Stomach (tissue), 4 donors: ENCODE measurements at regions not wholly inside any gene's neighbourhood (a gene's known extent, or its start where the extent isn't known, plus 50 kb on each side); places are given as distances from the start of the nearest gene placed in this dataset.

ENCODE experiments used
- CTCF ChIP-seq, 7 experiments: fragments of 450-650 bp in 4 of 7; fragments of 200-600 bp in 3 of 7; sonication (generic) in 3 of 7; IDR thresholded peaks; one replicate each; pipeline ENCODE4 v1.5.1; 2016 to 2019; ENCODE audit warnings: antibody characterized with exemption in 7 of 7, control low read depth in 2 of 7, mild to moderate bottlenecking in 1 of 7
- POLR2A ChIP-seq, 4 donors: fragments of 450-650 bp; IDR thresholded peaks; one replicate each; pipeline ENCODE4 v1.6.1; 2016; ENCODE audit warnings: antibody characterized with exemption in 4 of 4, control low read depth in 2 of 4, mild to moderate bottlenecking in 1 of 4, moderate library complexity in 1 of 4

- TF ChIP-seq CTCF (IDR thresholded peaks at IDR 0.05) (no peak), POLR2A (IDR thresholded peaks at IDR 0.05) (no peak)
Observed at GRCh38 chr20:53840532-53840931, 229.9 kb downstream of the BCAS1 start.
